ENCODE measurements at regions not wholly inside any gene's neighbourhood (a gene's known extent, or its start where the extent isn't known, plus 50 kb on each side); places are given as distances from the start of the nearest gene placed in this dataset.
"Not testable (repeated sequence)": the region's sequence is repeated elsewhere in the genome, so short reads cannot be mapped to it uniquely, and the experiment has no call there.

GRCh38 chr5:60517850-60518249 lies 182.1 kb downstream of the DEPDC1B start:
- DNase-seq (ENCODE audit: low read depth): no peak

- DNase-seq (ENCODE audit: low read depth): no peak
Measured at GRCh38 chr5:60517094-60517694, 182.8 kb downstream of the DEPDC1B start.

GRCh38 chr5:60516688-60517087 lies 183.3 kb downstream of the DEPDC1B start:
- DNase-seq (ENCODE audit: low read depth): no peak

GRCh38 chr5:60514152-60514551 lies 185.8 kb downstream of the DEPDC1B start:
- peak; percentile 44 for DNase-seq (ENCODE audit: low read depth)

GRCh38 chr5:60512117-60512516 lies 187.8 kb downstream of the DEPDC1B start:
- no peak for DNase-seq (ENCODE audit: low read depth)

GRCh38 chr5:60510663-60511062 lies 189.3 kb downstream of the DEPDC1B start:
- no peak for DNase-seq (ENCODE audit: low read depth)

- no peak for DNase-seq (ENCODE audit: low read depth)
Measured at GRCh38 chr5:60510049-60510448, 189.9 kb downstream of the DEPDC1B start.

GRCh38 chr5:60509519-60509918 lies 190.4 kb downstream of the DEPDC1B start:
- no peak for DNase-seq (ENCODE audit: low read depth)

GRCh38 chr5:60507687-60508086 lies 192.3 kb downstream of the DEPDC1B start:
- peak; percentile 80 for DNase-seq (ENCODE audit: low read depth)

GRCh38 chr5:60505373-60506171 lies 194.4 kb downstream of the DEPDC1B start:
- no peak for DNase-seq (ENCODE audit: low read depth)

GRCh38 chr5:60504342-60504741 lies 195.6 kb downstream of the DEPDC1B start:
- DNase-seq (ENCODE audit: low read depth): no peak

GRCh38 chr5:60503771-60504170 lies 196.2 kb downstream of the DEPDC1B start:
- DNase-seq (ENCODE audit: low read depth): no peak

GRCh38 chr5:60497706-60498500 lies 202.1 kb downstream of the DEPDC1B start:
- DNase-seq (ENCODE audit: low read depth): peak; percentile 63

GRCh38 chr5:60495644-60496520 lies 204.1 kb downstream of the DEPDC1B start:
- DNase-seq (ENCODE audit: low read depth): no peak

- DNase-seq (ENCODE audit: low read depth): no peak
Measured at GRCh38 chr5:60494635-60495034, 205.3 kb downstream of the DEPDC1B start.

- DNase-seq (ENCODE audit: low read depth): no peak
Measured at GRCh38 chr5:60494144-60494543, 205.8 kb downstream of the DEPDC1B start.

GRCh38 chr5:60493372-60493771 lies 206.6 kb downstream of the DEPDC1B start:
- no peak for DNase-seq (ENCODE audit: low read depth)

- DNase-seq (ENCODE audit: low read depth): no peak
Measured at GRCh38 chr5:60492958-60493357, 207.0 kb downstream of the DEPDC1B start.

- DNase-seq (ENCODE audit: low read depth): not testable (repeated sequence)
Measured at GRCh38 chr5:60492358-60492757, 207.6 kb downstream of the DEPDC1B start.

GRCh38 chr5:60490597-60491166 lies 209.3 kb downstream of the DEPDC1B start:
- no peak for DNase-seq (ENCODE audit: low read depth)

- no peak for DNase-seq (ENCODE audit: low read depth)
Measured at GRCh38 chr5:60489856-60490255, 210.1 kb downstream of the DEPDC1B start.

- DNase-seq (ENCODE audit: low read depth): no peak
Measured at GRCh38 chr5:60489377-60489776, 210.6 kb downstream of the DEPDC1B start.
